ENCODE measurements at regions not wholly inside any gene's neighbourhood (a gene's known extent, or its start where the extent isn't known, plus 50 kb on each side); places are given as distances from the start of the nearest gene placed in this dataset.

- TF ChIP-seq POLR2AphosphoS5 (IDR thresholded peaks at IDR 0.05; ENCODE audit: insufficient read depth in 1 of 2, low read depth in 1 of 2) (no peak), CTCF (IDR thresholded peaks at IDR 0.05) (no peak), POLR2A (IDR thresholded peaks at IDR 0.05) (no peak)
Measured at GRCh38 chr6:71527886-71528285, 239.3 kb downstream of the OGFRL1 start.
